ENCODE measurements at regions not wholly inside any gene's neighbourhood (a gene's known extent, or its start where the extent isn't known, plus 50 kb on each side); places are given as distances from the start of the nearest gene placed in this dataset.

- TF ChIP-seq POLR2A (IDR thresholded peaks at IDR 0.05) (no peak), CTCF (IDR thresholded peaks at IDR 0.05) (no peak), POLR2AphosphoS5 (IDR thresholded peaks at IDR 0.05) (no peak)
These were observed 116.2 kb downstream of the ZFP64 start for GRCh38 chr20:52075400-52075799.
